Urinary bladder (tissue), 3 donors: ENCODE measurements at regions not wholly inside any gene's neighbourhood (a gene's known extent, or its start where the extent isn't known, plus 50 kb on each side); places are given as distances from the start of the nearest gene placed in this dataset.

Experiments
- DNase-seq: peaks from one replicate; pipeline ENCODE4 v3.0.0-alpha.2; 2015; ENCODE audit errors: extremely low spot score
- H3K27ac ChIP-seq: one replicate; pipeline ENCODE4 v1.5.1; 2013; ENCODE audit warnings: low read depth, mild to moderate bottlenecking, moderate library complexity
- H3K36me3 ChIP-seq: one replicate; pipeline ENCODE4 v1.6.1; 2013; ENCODE audit warnings: mild to moderate bottlenecking, moderate library complexity; ENCODE audit not compliant: insufficient read depth
- H3K4me1 ChIP-seq: one replicate; pipeline ENCODE4 v1.6.1; 2013; ENCODE audit warnings: mild to moderate bottlenecking, moderate library complexity; ENCODE audit not compliant: insufficient read depth
- H3K4me3 ChIP-seq: one replicate; pipeline ENCODE4 v1.5.1; 2013; ENCODE audit warnings: low read depth, low read length
- WGBS: extraction: QIAGEN DNeasy Blood & Tissue Kit; methylation state at CpG from one replicate; pipeline ENCODE4 v1.1.7; 2013; 5-methylcytosine and 5-hydroxymethylcytosine counted together
- donor health status: healthy with polysubstance abuse.
- donor health status: healthy.

DNA sequence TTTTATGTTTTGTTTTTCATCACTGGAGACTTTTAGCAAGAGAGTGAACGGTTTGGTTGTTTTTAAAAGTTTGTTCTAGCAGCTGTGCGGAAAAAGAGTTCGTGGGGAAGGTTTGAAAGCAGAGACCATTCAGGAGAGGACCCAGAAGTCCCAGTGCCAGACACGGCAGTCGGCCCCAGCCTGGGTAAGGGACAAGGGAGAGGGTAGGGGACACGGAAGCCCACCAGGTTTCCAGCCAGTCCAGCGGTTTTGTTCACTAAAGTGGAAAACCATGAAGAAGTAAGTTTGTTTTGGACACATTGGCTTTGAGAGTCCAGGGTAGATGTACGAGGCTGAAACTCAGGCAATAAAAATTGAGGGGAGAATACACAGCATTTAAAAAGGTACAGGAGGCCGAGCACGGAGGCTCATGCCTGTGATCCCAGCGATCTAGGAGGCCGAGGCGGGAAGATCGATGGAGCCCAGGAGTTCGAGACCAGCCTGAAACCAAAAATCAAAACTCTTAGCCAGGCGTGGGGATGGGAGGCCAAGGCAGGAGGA is 56.8 kb upstream of the RPH3AL start:
- no peaks in the 10 kb centered on the region for H3K36me3 ChIP-seq
- H3K4me3 ChIP-seq: no peak overlapping the region
- no peak overlapping the region for H3K27ac ChIP-seq
- DNase-seq: no peak
- H3K4me1 ChIP-seq: no peaks in the 10 kb centered on the region
- 80% methylated on average over 16 of the region's 16 CpGs for WGBS

DNA sequence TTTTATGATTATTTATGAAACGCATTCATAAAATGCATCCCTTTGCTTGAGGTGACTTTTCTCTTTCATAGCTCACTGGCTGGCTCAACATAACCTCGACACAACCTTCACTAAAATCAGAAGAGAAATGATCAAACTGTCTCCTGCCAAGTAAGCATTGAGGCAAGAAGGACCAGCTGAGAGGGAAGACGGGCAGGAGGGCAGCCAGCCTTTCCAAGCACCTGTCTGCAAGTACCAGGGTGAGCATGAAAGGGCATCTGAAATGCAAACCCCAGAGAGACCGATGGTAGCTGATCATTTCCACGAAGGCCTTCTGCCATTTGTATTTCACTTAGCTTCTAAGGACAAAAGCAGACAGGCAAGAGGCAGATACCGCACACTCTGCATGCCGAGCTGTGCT is 52.1 kb upstream of the RPH3AL start:
- H3K36me3 ChIP-seq: no peaks in the 10 kb centered on the region
- no peak overlapping the region for H3K4me3 ChIP-seq
- no peaks in the 10 kb centered on the region for H3K4me1 ChIP-seq
- no peak for DNase-seq
- H3K27ac ChIP-seq: no peak overlapping the region
- WGBS: 72% methylated on average over 7 of the region's 7 CpGs
